HUDEP-2 (cell line): ENCODE measurements at regions not wholly inside any gene's neighbourhood (a gene's known extent, or its start where the extent isn't known, plus 50 kb on each side); places are given as distances from the start of the nearest gene placed in this dataset.

Source experiments
- DNase-seq, 76 experiments: peaks; one replicate each; lab custom pipeline; 2025; ENCODE audit not compliant: unreplicated experiment in 76 of 76; lab: John Stamatoyannopoulos, UW

- no peak for DNase-seq
Measured at GRCh38 chr6:22801831-22802230, 232.5 kb downstream of the HDGFL1 start.

- no peak for DNase-seq
Measured at GRCh38 chr6:22804620-22805261, 235.4 kb downstream of the HDGFL1 start.

- no peak for DNase-seq
Measured at GRCh38 chr6:22807261-22807660, 237.9 kb downstream of the HDGFL1 start.

- DNase-seq = no peak
Measured at GRCh38 chr6:22807818-22808217, 238.5 kb downstream of the HDGFL1 start.

- DNase-seq = no peak
Measured at GRCh38 chr6:22808466-22808865, 239.1 kb downstream of the HDGFL1 start.

GRCh38 chr6:22809370-22809769 lies 240.0 kb downstream of the HDGFL1 start:
- DNase-seq = no peak

GRCh38 chr6:22819209-22819608 lies 249.8 kb downstream of the HDGFL1 start:
- no peak for DNase-seq

- DNase-seq = no peak
Measured at GRCh38 chr6:22821664-22822320, 252.4 kb downstream of the HDGFL1 start.

GRCh38 chr6:22825210-22825609 lies 255.8 kb downstream of the HDGFL1 start:
- no peak for DNase-seq

GRCh38 chr6:22826961-22827360 lies 257.6 kb downstream of the HDGFL1 start:
- no peak for DNase-seq

- DNase-seq = no peak
Measured at GRCh38 chr6:22827760-22828159, 258.4 kb downstream of the HDGFL1 start.

GRCh38 chr6:22828179-22829062 lies 259.1 kb downstream of the HDGFL1 start:
- DNase-seq = no peak

GRCh38 chr6:22829070-22829469 lies 259.7 kb downstream of the HDGFL1 start:
- no peak for DNase-seq

- DNase-seq = no peak
Measured at GRCh38 chr6:22830463-22830862, 261.1 kb downstream of the HDGFL1 start.

GRCh38 chr6:22833191-22833590 lies 263.8 kb downstream of the HDGFL1 start:
- DNase-seq = no peak

- no peak for DNase-seq
Measured at GRCh38 chr6:22838345-22838744, 269.0 kb downstream of the HDGFL1 start.

GRCh38 chr6:22845467-22845866 lies 276.1 kb downstream of the HDGFL1 start:
- DNase-seq = no peak

GRCh38 chr6:22848121-22848520 lies 278.8 kb downstream of the HDGFL1 start:
- DNase-seq = no peak

- DNase-seq = no peak
Measured at GRCh38 chr6:22849921-22850320, 280.6 kb downstream of the HDGFL1 start.

GRCh38 chr6:22852101-22852500 lies 282.7 kb downstream of the HDGFL1 start:
- no peak for DNase-seq

GRCh38 chr6:22873513-22874136 lies 304.3 kb downstream of the HDGFL1 start:
- DNase-seq = no peak
